ENCODE measurements at regions not wholly inside any gene's neighbourhood (a gene's known extent, or its start where the extent isn't known, plus 50 kb on each side); places are given as distances from the start of the nearest gene placed in this dataset.

GRCh38 chr16:86026916-86027315, 128.0 kb downstream of the IRF8 start:
- Histone ChIP-seq H3K36me3 (ENCODE audit: control insufficient read depth, insufficient read depth, low read length) (no peaks in the 10 kb centered on the region), H3K4me1 (peaks cover 19% of the 10 kb centered on the region), H3K4me3 (ENCODE audit: low read depth, low read length) (no peak overlapping the region), H3K27me3 (replicated peaks; ENCODE audit: control insufficient read depth, insufficient read depth, low read length) (no peaks in the 10 kb centered on the region; the same call in 1 of the 2 replicates), H3K9me3 (peaks cover 10% of the 10 kb centered on the region)
- CTCF ChIA-PET, result no interaction called here
- peak in 1 of 2 experiments; percentile 20 for DNase-seq
- Mint-ChIP-seq H3K27ac (ENCODE audit: unreplicated experiment) (no peak overlapping the region), H3K9me3 (ENCODE audit: unreplicated experiment) (peaks cover 22% of the 10 kb centered on the region), H3K4me3 (ENCODE audit: unreplicated experiment) (no peak overlapping the region), H3K4me1 (ENCODE audit: low read depth, unreplicated experiment) (peaks cover 15% of the 10 kb centered on the region), H3K27me3 (ENCODE audit: insufficient read depth, unreplicated experiment) (no peaks in the 10 kb centered on the region), H3K36me3 (ENCODE audit: insufficient read depth, unreplicated experiment) (no peaks in the 10 kb centered on the region)
- no TSS peak for BruUV-seq (replicated peaks)
- no peak for TF ChIP-seq CTCF (IDR thresholded peaks at IDR 0.05; ENCODE audit: insufficient read depth in 1 of 2, low read depth in 1 of 2, low read length in 1 of 2, severe bottlenecking in 1 of 2, unreplicated experiment in 1 of 2)
- intact Hi-C loops (cut with micrococcal nuclease; ENCODE audit: unreplicated experiment), result no loop called here
- POLR2A ChIA-PET, result no interaction called here

- H3K4me1 ChIP-seq, result peaks cover 19% of the 10 kb centered on the region
- Mint-ChIP-seq H3K9me3 (ENCODE audit: unreplicated experiment) (peaks cover 22% of the 10 kb centered on the region), H3K27ac (ENCODE audit: unreplicated experiment) (no peak overlapping the region), H3K27me3 (ENCODE audit: insufficient read depth, unreplicated experiment) (no peaks in the 10 kb centered on the region), H3K4me3 (ENCODE audit: unreplicated experiment) (no peak overlapping the region), H3K36me3 (ENCODE audit: insufficient read depth, unreplicated experiment) (no peaks in the 10 kb centered on the region), H3K4me1 (ENCODE audit: low read depth, unreplicated experiment) (peaks cover 15% of the 10 kb centered on the region)
- H3K9me3 ChIP-seq, result peaks cover 10% of the 10 kb centered on the region
- TF ChIP-seq CTCF (IDR thresholded peaks at IDR 0.05; ENCODE audit: insufficient read depth in 1 of 2, low read depth in 1 of 2, low read length in 1 of 2, severe bottlenecking in 1 of 2, unreplicated experiment in 1 of 2), result no peak
- ChIA-PET CTCF (no interaction called here), POLR2A (no interaction called here)
- intact Hi-C loops (cut with micrococcal nuclease; ENCODE audit: unreplicated experiment), result no loop called here
- H3K36me3 ChIP-seq (ENCODE audit: control insufficient read depth, insufficient read depth, low read length), result no peaks in the 10 kb centered on the region
- peak in 1 of 2 experiments; percentile 36 for DNase-seq
- no peaks in the 10 kb centered on the region; the same call in 1 of the 2 replicates for H3K27me3 ChIP-seq (replicated peaks; ENCODE audit: control insufficient read depth, insufficient read depth, low read length)
- no peak overlapping the region for H3K4me3 ChIP-seq (ENCODE audit: low read depth, low read length)
- no TSS peak for BruUV-seq (replicated peaks)
Observed at GRCh38 chr16:86027373-86028126, 128.6 kb downstream of the IRF8 start.

GRCh38 chr16:86029131-86029741, 130.3 kb downstream of the IRF8 start:
- H3K27ac Mint-ChIP-seq (ENCODE audit: unreplicated experiment), result no peak overlapping the region
- ChIA-PET CTCF (interaction anchor here (1.4 to 1.5 kb wide), 3 partner anchors 12 to 210 kb away, joined by 3 to 6 read pairs (median 5); no protein-coding TSS in a partner anchor), POLR2A (no interaction called here)
- intact Hi-C loops (cut with micrococcal nuclease; ENCODE audit: unreplicated experiment), result no loop called here
- Histone ChIP-seq H3K4me3 (ENCODE audit: low read depth, low read length) (no peak overlapping the region), H3K4me1 (peaks cover 19% of the 10 kb centered on the region), H3K27me3 (replicated peaks; ENCODE audit: control insufficient read depth, insufficient read depth, low read length) (no peaks in the 10 kb centered on the region; the same call in 1 of the 2 replicates), H3K36me3 (ENCODE audit: control insufficient read depth, insufficient read depth, low read length) (no peaks in the 10 kb centered on the region), H3K9me3 (peaks cover 9% of the 10 kb centered on the region)
- peak in 1 of 2 experiments; percentile 54 for DNase-seq
- H3K36me3 Mint-ChIP-seq (ENCODE audit: insufficient read depth, unreplicated experiment), result no peaks in the 10 kb centered on the region
- TF ChIP-seq CTCF (IDR thresholded peaks at IDR 0.05; ENCODE audit: insufficient read depth in 1 of 2, low read depth in 1 of 2, low read length in 1 of 2, severe bottlenecking in 1 of 2, unreplicated experiment in 1 of 2), result no peak
- H3K9me3 Mint-ChIP-seq (ENCODE audit: unreplicated experiment), result peaks cover 15% of the 10 kb centered on the region
- no peak overlapping the region for H3K4me3 Mint-ChIP-seq (ENCODE audit: unreplicated experiment)
- no peaks in the 10 kb centered on the region for H3K27me3 Mint-ChIP-seq (ENCODE audit: insufficient read depth, unreplicated experiment)
- BruUV-seq (replicated peaks), result no TSS peak
- H3K4me1 Mint-ChIP-seq (ENCODE audit: low read depth, unreplicated experiment), result peaks cover 15% of the 10 kb centered on the region
